Thyroid gland (tissue), 4 donors: ENCODE measurements at regions not wholly inside any gene's neighbourhood (a gene's known extent, or its start where the extent isn't known, plus 50 kb on each side); places are given as distances from the start of the nearest gene placed in this dataset.

ENCODE experiments used
- DNase-seq, 2 donors: peaks; one replicate each; pipeline ENCODE4 v3.0.0-alpha.2; 2019
- H3K27ac ChIP-seq, 3 donors: fragments of 200-600 bp; sonication (generic); 1 replicate in 2 of 3; 2 replicates in 1 of 3; pipeline ENCODE4 v1.5.1; 2016 to 2019; ENCODE audit warnings: mild to moderate bottlenecking in 1 of 3, moderate library complexity in 1 of 3
- H3K27me3 ChIP-seq: fragments of 200-600 bp; sonication (generic); one replicate; pipeline ENCODE4 v1.5.1; 2019
- H3K36me3 ChIP-seq, 2 donors: fragments of 200-600 bp; sonication (generic); one replicate each; pipeline ENCODE4 v1.5.1; 2016 to 2019
- H3K4me1 ChIP-seq, 2 donors: fragments of 200-600 bp; sonication (generic); one replicate each; pipeline ENCODE4 v1.5.1; 2017 to 2019
- H3K4me3 ChIP-seq, 3 donors: fragments of 200-600 bp; sonication (generic); replicated peaks in 1 of 3; 1 replicate in 2 of 3; 2 replicates in 1 of 3; pipeline ENCODE4 v1.5.1; 2016; ENCODE audit warnings: mild to moderate bottlenecking in 1 of 3
- H3K9me3 ChIP-seq: fragments of 200-600 bp; sonication (generic); one replicate; pipeline ENCODE4 v1.5.1; 2017
- CTCF ChIP-seq, 6 experiments: fragments of 200-600 bp in 3 of 6; fragments of 450-650 bp in 3 of 6; sonication (generic) in 3 of 6; IDR thresholded peaks; one replicate each; pipeline ENCODE4 v1.5.1; 2016 to 2019; ENCODE audit warnings: antibody characterized with exemption in 6 of 6, mild to moderate bottlenecking in 2 of 6, inconsistent platforms in 1 of 6, moderate library complexity in 1 of 6
- POLR2A ChIP-seq, 2 donors: fragments of 450-650 bp; IDR thresholded peaks; one replicate each; pipeline ENCODE4 v1.6.1; 2017; ENCODE audit warnings: antibody characterized with exemption in 2 of 2, mild to moderate bottlenecking in 2 of 2, moderate library complexity in 1 of 2
- WGBS, 2 donors: methylation state at CpG; one replicate each; pipeline ENCODE4 v1.1.5; 2017; 5-methylcytosine and 5-hydroxymethylcytosine counted together
- intact Hi-C: fragments of 100-400 bp; cut with DNase I; formaldehyde crosslinking; loops from one replicate; pipeline ENCODE4 v1.15.1; 2023

- Histone ChIP-seq H3K4me1 (no peaks in the 10 kb centered on the region), H3K36me3 (no peaks in the 10 kb centered on the region), H3K27ac (no peak overlapping the region), H3K9me3 (no peaks in the 10 kb centered on the region), H3K27me3 (no peaks in the 10 kb centered on the region), H3K4me3 (no peak overlapping the region)
- TF ChIP-seq POLR2A (IDR thresholded peaks at IDR 0.05) (no peak), CTCF (IDR thresholded peaks at IDR 0.05) (no peak)
- 100% methylated on average over 3 of the region's 3 CpGs; no CpG with 5 or more reads in 1 of the 2 donors for WGBS, 2 donors
- intact Hi-C loops = no loop called here
- peak in 1 of 2 donors; percentile 1 for DNase-seq
These were observed 1242.0 kb downstream of the KHDRBS2 start for GRCh38 chr6:61044011-61044410.
